PC-9 (cell line): ENCODE measurements at regions not wholly inside any gene's neighbourhood (a gene's known extent, or its start where the extent isn't known, plus 50 kb on each side); places are given as distances from the start of the nearest gene placed in this dataset.
"Not testable (repeated sequence)": the region's sequence is repeated elsewhere in the genome, so short reads cannot be mapped to it uniquely, and the experiment has no call there.

ENCODE experiments used
- BruUV-seq: library from RNA; stranded (reverse); fragments of 400-500 nt; replicated peaks from 2 replicates; lab custom pipeline; 2021; lab: Mats Ljungman, UMichigan
- CTCF ChIA-PET: fragments of 300-600 bp; sonication (Branson Sonifier 250); formaldehyde crosslinking; loops from one replicate; lab custom pipeline; 2022; ENCODE audit warnings: antibody characterized with exemption; lab: Charles Lee
- POLR2A ChIA-PET: fragments of 300-600 bp; sonication (Branson Sonifier 250); formaldehyde crosslinking; loops from one replicate; lab custom pipeline; 2022; ENCODE audit warnings: antibody characterized with exemption; ENCODE audit not compliant: unreplicated experiment; lab: Charles Lee
- DNase-seq, 2 experiments: peaks; one replicate each; pipeline versions ENCODE4 v3.0.0 to v3.0.0-alpha.2; 2015 to 2022; ENCODE audit warnings: mixed read lengths in 1 of 2
- H2AFZ ChIP-seq: fragments of 200-600 bp; sonication (generic); 2 replicates; pipeline ENCODE4 v1.8.1; 2017; ENCODE audit warnings: antibody characterized with exemption
- H3F3A ChIP-seq: fragments of 200-600 bp; sonication (generic); 2 replicates; pipeline ENCODE4 v1.8.1; 2017; ENCODE audit warnings: antibody characterized with exemption, mild to moderate bottlenecking, low read depth; ENCODE audit not compliant: insufficient read depth
- H3K27ac ChIP-seq: fragments of 200-600 bp; sonication (generic); 2 replicates; pipeline ENCODE4 v1.6.1; 2016; ENCODE audit warnings: mixed run types
- H3K27me3 ChIP-seq: fragments of 200-600 bp; sonication (generic); 2 replicates; pipeline ENCODE4 v1.6.1; 2016; ENCODE audit warnings: low read depth, mixed run types; ENCODE audit not compliant: insufficient read depth
- H3K36me3 ChIP-seq: fragments of 200-600 bp; sonication (generic); 2 replicates; pipeline ENCODE4 v1.6.1; 2016; ENCODE audit warnings: low read depth, mixed run types
- H3K4me1 ChIP-seq: fragments of 200-600 bp; sonication (generic); replicated peaks from 2 replicates; pipeline ENCODE4 v1.6.1; 2016; ENCODE audit warnings: mixed run types; ENCODE audit not compliant: insufficient read depth
- H3K4me2 ChIP-seq: fragments of 200-600 bp; sonication (generic); 2 replicates; pipeline ENCODE4 v1.6.1; 2017; ENCODE audit warnings: mixed run types
- H3K4me3 ChIP-seq: fragments of 200-600 bp; sonication (generic); 2 replicates; pipeline ENCODE4 v1.6.1; 2016; ENCODE audit warnings: mixed run types
- H3K79me2 ChIP-seq: fragments of 200-600 bp; sonication (generic); 2 replicates; pipeline ENCODE4 v1.6.1; 2017; ENCODE audit warnings: low read depth, mixed run types
- H3K9me2 ChIP-seq: fragments of 200-600 bp; sonication (generic); 2 replicates; pipeline ENCODE4 v1.8.1; 2017; ENCODE audit warnings: mild to moderate bottlenecking; ENCODE audit not compliant: insufficient read depth
- H3K9me3 ChIP-seq: fragments of 200-600 bp; sonication (generic); 2 replicates; pipeline ENCODE4 v1.8.1; 2016; ENCODE audit warnings: low read depth; ENCODE audit not compliant: insufficient read depth
- H4K20me1 ChIP-seq: fragments of 200-600 bp; sonication (generic); 2 replicates; pipeline ENCODE4 v1.8.1; 2017; ENCODE audit not compliant: insufficient read depth
- EZH2 ChIP-seq: fragments of 200-600 bp; sonication (generic); IDR thresholded peaks from 2 replicates; pipeline ENCODE4 v1.8.0; 2017; ENCODE audit warnings: antibody characterized with exemption, low read depth
- intact Hi-C: fragments of 100-400 bp; cut with micrococcal nuclease; formaldehyde crosslinking; loops from one replicate; pipeline ENCODE4 v1.10.0; 2022; ENCODE audit not compliant: unreplicated experiment
- TF ChIP-seq, protein P1 (sequence below): fragments of 200-600 bp; sonication (generic); conservative IDR thresholded peaks from 2 replicates; pipeline ENCODE4 v1.6.1; 2017; ENCODE audit warnings: mixed run types, antibody characterized with exemption, mild to moderate bottlenecking, moderate library complexity

DNA sequence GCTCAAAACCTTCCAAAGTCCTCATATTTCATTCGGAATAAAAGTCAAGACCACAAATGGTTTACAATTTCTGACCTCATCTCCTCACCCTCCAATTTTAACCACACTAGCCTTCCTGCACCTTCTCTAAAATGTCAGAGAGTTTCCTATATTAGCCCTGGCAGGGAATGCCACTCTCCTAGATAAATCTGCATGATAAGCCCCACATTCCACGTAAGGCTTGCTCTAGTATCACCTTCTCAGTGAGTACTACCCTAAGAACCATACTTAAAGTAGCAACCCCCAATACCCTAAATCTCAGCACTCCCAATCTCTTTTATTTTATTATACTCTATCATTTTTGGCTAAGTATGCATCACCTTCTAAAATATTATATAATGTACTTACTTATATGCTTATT is 100.5 kb upstream of the SLITRK5 start:
- Histone ChIP-seq H3K9me3 (no peaks in the 10 kb centered on the region), H3K9me2 (no peaks in the 10 kb centered on the region), H3K4me3 (no peak overlapping the region), H3K79me2 (no peaks in the 10 kb centered on the region), H2AFZ (no peak overlapping the region), H3K4me1 (no peaks in the 10 kb centered on the region), H3K36me3 (no peaks in the 10 kb centered on the region), H3K27ac (no peak overlapping the region), H3K27me3 (no peaks in the 10 kb centered on the region), H4K20me1 (no peaks in the 10 kb centered on the region), H3K4me2 (no peak overlapping the region), H3F3A (no peaks in the 10 kb centered on the region; the same call in 1 of the 2 replicates)
- no peak for TF ChIP-seq EZH2
- TF ChIP-seq, protein P1, sequence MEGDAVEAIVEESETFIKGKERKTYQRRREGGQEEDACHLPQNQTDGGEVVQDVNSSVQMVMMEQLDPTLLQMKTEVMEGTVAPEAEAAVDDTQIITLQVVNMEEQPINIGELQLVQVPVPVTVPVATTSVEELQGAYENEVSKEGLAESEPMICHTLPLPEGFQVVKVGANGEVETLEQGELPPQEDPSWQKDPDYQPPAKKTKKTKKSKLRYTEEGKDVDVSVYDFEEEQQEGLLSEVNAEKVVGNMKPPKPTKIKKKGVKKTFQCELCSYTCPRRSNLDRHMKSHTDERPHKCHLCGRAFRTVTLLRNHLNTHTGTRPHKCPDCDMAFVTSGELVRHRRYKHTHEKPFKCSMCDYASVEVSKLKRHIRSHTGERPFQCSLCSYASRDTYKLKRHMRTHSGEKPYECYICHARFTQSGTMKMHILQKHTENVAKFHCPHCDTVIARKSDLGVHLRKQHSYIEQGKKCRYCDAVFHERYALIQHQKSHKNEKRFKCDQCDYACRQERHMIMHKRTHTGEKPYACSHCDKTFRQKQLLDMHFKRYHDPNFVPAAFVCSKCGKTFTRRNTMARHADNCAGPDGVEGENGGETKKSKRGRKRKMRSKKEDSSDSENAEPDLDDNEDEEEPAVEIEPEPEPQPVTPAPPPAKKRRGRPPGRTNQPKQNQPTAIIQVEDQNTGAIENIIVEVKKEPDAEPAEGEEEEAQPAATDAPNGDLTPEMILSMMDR, result no peak
- CTCF ChIA-PET, result no interaction called here
- POLR2A ChIA-PET, result no interaction called here
- no peak for DNase-seq
- intact Hi-C loops, result no loop called here
- no TSS peak for BruUV-seq

DNA sequence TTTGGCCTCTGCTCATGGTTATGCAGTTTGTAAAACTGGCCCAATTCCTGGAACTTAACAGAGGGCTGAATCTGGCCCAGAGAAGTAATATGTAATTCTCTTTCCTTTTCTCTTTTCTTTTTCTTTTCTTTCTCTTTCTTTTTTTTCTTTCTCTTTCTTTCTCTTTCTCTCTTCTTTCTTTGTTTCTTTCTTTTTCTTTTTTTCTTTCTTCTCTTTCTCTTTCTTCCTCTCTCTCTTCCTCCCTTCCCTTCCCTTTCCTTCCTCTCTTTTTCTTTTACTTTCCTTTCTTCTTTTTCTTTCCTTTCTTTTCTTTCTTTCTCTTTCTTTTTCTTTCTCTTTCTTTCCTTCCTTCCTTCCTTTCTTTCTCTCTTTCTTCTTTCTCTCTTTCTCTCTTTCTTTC is 88.8 kb upstream of the SLITRK5 start:
- no peak for DNase-seq
- no TSS peak for BruUV-seq
- no peaks in the 10 kb centered on the region for H3K4me1 ChIP-seq
- no peaks in the 10 kb centered on the region for H3K9me3 ChIP-seq
- ChIA-PET POLR2A (no interaction called here), CTCF (no interaction called here)
- TF ChIP-seq, protein P1, result no peak
- no peak for TF ChIP-seq EZH2
- no peaks in the 10 kb centered on the region for H3K79me2 ChIP-seq
- H3K4me3 ChIP-seq, result no peak overlapping the region
- H4K20me1 ChIP-seq, result no peaks in the 10 kb centered on the region
- no peaks in the 10 kb centered on the region for H3K9me2 ChIP-seq
- H2AFZ ChIP-seq, result no peak overlapping the region
- no peak overlapping the region for H3K27ac ChIP-seq
- intact Hi-C loops, result no loop called here
- no peak overlapping the region for H3K4me2 ChIP-seq
- no peaks in the 10 kb centered on the region for H3F3A ChIP-seq
- H3K27me3 ChIP-seq, result no peaks in the 10 kb centered on the region
- no peaks in the 10 kb centered on the region for H3K36me3 ChIP-seq

DNA sequence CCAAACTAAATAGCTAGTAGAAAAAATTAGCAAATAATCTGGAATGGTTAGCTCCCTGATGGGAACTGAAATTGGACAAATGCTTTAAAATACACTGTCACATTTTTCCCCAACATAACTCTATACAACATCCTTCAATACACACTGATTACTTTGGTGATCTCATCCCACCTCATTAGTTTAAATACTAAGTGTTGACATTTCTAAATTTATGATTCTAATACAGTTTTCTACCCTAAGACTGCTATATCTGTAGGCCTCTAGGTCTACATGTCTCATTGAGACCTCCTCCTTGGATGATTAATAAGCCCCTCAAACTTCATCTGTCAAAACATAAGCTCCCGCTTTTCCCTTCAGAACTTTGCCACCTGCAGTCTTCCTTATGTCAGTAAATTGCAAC is 80.7 kb upstream of the SLITRK5 start:
- no peaks in the 10 kb centered on the region for H3K79me2 ChIP-seq
- H3K9me2 ChIP-seq, result no peaks in the 10 kb centered on the region
- ChIA-PET POLR2A (no interaction called here), CTCF (no interaction called here)
- TF ChIP-seq, protein P1, result no peak
- TF ChIP-seq EZH2, result no peak
- no TSS peak for BruUV-seq
- H3K4me2 ChIP-seq, result no peak overlapping the region
- H3K9me3 ChIP-seq, result no peaks in the 10 kb centered on the region
- H3F3A ChIP-seq, result no peaks in the 10 kb centered on the region
- no peak overlapping the region for H2AFZ ChIP-seq
- H3K4me1 ChIP-seq, result no peaks in the 10 kb centered on the region
- H3K27ac ChIP-seq, result no peak overlapping the region
- no peak overlapping the region for H3K4me3 ChIP-seq
- H3K36me3 ChIP-seq, result no peaks in the 10 kb centered on the region
- no peak for DNase-seq
- no peaks in the 10 kb centered on the region for H3K27me3 ChIP-seq
- no peaks in the 10 kb centered on the region for H4K20me1 ChIP-seq
- intact Hi-C loops, result no loop called here

DNA sequence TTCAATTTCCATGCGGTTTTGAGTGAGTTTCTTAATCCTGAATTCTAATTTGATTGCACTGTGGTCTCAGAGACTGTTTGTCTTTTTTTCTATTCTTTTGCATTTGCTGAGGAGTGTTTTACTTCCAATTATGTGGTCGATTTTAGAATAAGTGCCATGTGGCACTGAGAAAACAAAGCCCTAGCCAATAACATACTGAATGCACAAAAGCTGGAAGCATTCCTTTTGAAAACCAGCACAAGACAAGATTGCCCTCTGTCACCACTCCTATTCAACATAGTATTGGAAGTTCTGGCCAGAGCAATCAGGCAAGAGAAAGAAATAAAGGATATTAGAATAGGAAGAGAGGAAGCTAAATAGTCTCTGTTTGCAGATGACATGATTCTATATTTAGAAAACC is 66.7 kb upstream of the SLITRK5 start:
- DNase-seq, BruUV-seq, H3K4me2 ChIP-seq, H3K4me1 ChIP-seq, H3K36me3 ChIP-seq, H3K79me2 ChIP-seq, H3K9me2 ChIP-seq, H4K20me1 ChIP-seq, CTCF ChIA-PET, H3K27ac ChIP-seq, H3K4me3 ChIP-seq, H2AFZ ChIP-seq, H3F3A ChIP-seq, H3K27me3 ChIP-seq, H3K9me3 ChIP-seq, POLR2A ChIA-PET, intact Hi-C loops: not testable (repeated sequence)
